ENCODE measurements at regions not wholly inside any gene's neighbourhood (a gene's known extent, or its start where the extent isn't known, plus 50 kb on each side); places are given as distances from the start of the nearest gene placed in this dataset.

DNA sequence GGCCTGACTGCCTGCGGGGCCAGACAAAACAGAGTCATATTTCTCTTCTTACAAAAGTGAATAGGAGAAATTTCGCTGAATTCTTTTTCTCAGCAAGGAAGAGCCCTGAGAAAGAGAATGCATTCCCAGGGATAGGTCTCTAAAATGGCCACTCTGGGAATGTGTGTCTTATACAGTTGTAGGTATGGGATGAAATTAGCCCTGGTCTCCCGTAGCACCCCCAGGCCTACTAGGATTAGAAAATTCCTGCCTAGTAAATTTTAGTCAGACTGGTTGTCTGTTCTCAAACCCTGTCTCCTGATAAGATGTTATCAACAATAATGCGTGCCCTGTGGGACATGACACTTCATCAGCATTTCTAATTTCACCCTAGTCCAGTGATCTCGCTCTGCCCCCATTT, 920.1 kb downstream of the LTN1 start:
- TF ChIP-seq, protein P1, sequence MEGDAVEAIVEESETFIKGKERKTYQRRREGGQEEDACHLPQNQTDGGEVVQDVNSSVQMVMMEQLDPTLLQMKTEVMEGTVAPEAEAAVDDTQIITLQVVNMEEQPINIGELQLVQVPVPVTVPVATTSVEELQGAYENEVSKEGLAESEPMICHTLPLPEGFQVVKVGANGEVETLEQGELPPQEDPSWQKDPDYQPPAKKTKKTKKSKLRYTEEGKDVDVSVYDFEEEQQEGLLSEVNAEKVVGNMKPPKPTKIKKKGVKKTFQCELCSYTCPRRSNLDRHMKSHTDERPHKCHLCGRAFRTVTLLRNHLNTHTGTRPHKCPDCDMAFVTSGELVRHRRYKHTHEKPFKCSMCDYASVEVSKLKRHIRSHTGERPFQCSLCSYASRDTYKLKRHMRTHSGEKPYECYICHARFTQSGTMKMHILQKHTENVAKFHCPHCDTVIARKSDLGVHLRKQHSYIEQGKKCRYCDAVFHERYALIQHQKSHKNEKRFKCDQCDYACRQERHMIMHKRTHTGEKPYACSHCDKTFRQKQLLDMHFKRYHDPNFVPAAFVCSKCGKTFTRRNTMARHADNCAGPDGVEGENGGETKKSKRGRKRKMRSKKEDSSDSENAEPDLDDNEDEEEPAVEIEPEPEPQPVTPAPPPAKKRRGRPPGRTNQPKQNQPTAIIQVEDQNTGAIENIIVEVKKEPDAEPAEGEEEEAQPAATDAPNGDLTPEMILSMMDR (IDR thresholded peaks at IDR 0.05; ENCODE audit: insufficient read depth, low read depth, low read length), result no peak
- no peak for TF ChIP-seq EZH2 (IDR thresholded peaks at IDR 0.05; ENCODE audit: insufficient read depth, low read length)
